Hepatocyte (in vitro differentiated cells): ENCODE measurements at regions not wholly inside any gene's neighbourhood (a gene's known extent, or its start where the extent isn't known, plus 50 kb on each side); places are given as distances from the start of the nearest gene placed in this dataset.

ENCODE experiments used
- CTCF ChIP-seq: fragments of 200-600 bp; sonication (generic); IDR thresholded peaks from 2 replicates; pipeline ENCODE4 v1.5.1; 2016; ENCODE audit warnings: antibody characterized with exemption, mild to moderate bottlenecking; ENCODE audit not compliant: poor library complexity
- EZH2 ChIP-seq: fragments of 200-600 bp; sonication (generic); IDR thresholded peaks from 2 replicates; pipeline ENCODE4 v1.6.1; 2016; ENCODE audit warnings: antibody characterized with exemption, mild to moderate bottlenecking, borderline replicate concordance
- EZH2phosphoT487 ChIP-seq: fragments of 200-600 bp; sonication (generic); IDR thresholded peaks from one replicate; pipeline ENCODE4 v1.6.1; 2018; ENCODE audit warnings: antibody characterized with exemption, mild to moderate bottlenecking, low read depth, moderate library complexity; ENCODE audit not compliant: unreplicated experiment, severe bottlenecking

DNA sequence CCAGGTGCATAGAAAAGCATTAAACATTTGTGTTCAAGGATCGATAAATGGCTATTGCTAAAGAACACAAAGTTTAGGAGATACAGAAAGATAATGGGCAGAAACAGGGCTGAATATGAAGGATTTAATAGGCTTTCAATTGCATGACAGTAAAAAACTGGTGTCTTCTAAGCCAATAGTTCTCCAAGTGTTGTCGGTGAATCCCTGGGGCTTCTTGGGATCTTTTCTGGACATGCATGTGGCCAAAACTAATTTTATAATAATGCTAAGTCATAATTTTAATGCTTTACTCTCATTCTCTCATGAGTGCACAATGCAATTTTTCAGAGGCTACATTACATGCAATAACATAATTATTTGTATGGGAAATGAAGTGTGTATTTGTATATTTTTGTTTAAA, 521.1 kb upstream of the ANKRD30A start:
- TF ChIP-seq CTCF (no peak), EZH2phosphoT487 (no peak), EZH2 (no peak)
